Caco-2 (cell line): ENCODE measurements at regions not wholly inside any gene's neighbourhood (a gene's known extent, or its start where the extent isn't known, plus 50 kb on each side); places are given as distances from the start of the nearest gene placed in this dataset.

Experiments used
- BruUV-seq: library from RNA; stranded (reverse); fragments of 400-500 nt; replicated peaks from 2 replicates; lab custom pipeline; 2021; lab: Mats Ljungman, UMichigan
- CTCF ChIA-PET: fragments of 300-600 bp; sonication (Branson Sonifier 250); formaldehyde crosslinking; loops from one replicate; lab custom pipeline; 2022; ENCODE audit warnings: antibody characterized with exemption; lab: Charles Lee
- POLR2A ChIA-PET: fragments of 300-600 bp; sonication (Branson Sonifier 250); formaldehyde crosslinking; loops from one replicate; lab custom pipeline; 2022; ENCODE audit warnings: antibody characterized with exemption; lab: Charles Lee
- DNase-seq, 2 experiments: peaks; one replicate each; pipeline versions ENCODE4 v3.0.0 to v3.0.0-alpha.2; 2020 to 2022
- H3K27me3 ChIP-seq: replicated peaks from 2 replicates; pipeline ENCODE4 v1.6.0; 2011; ENCODE audit warnings: low read length; ENCODE audit not compliant: control insufficient read depth, insufficient read depth
- H3K36me3 ChIP-seq: 2 replicates; pipeline ENCODE4 v1.5.1; 2011; ENCODE audit warnings: low read length; ENCODE audit not compliant: control insufficient read depth, insufficient read depth
- H3K4me1 ChIP-seq: fragments of 250-450 bp; sonication (Bioruptor Pico); 2 replicates; pipeline ENCODE4 v1.5.1; 2020; ENCODE audit warnings: mild to moderate bottlenecking
- H3K4me3 ChIP-seq: 2 replicates; pipeline ENCODE4 v1.5.1; 2011; ENCODE audit warnings: low read depth, mild to moderate bottlenecking, control low read depth, low read length
- H3K9me3 ChIP-seq: fragments of 250-450 bp; sonication (Bioruptor Pico); 2 replicates; pipeline ENCODE4 v1.5.1; 2020; ENCODE audit warnings: mild to moderate bottlenecking, moderate library complexity
- H3K27ac Mint-ChIP-seq: one replicate; pipeline ENCODE4 v1.8.0; 2022; ENCODE audit warnings: mixed read lengths; ENCODE audit not compliant: unreplicated experiment
- H3K27me3 Mint-ChIP-seq: one replicate; pipeline ENCODE4 v1.8.0; 2022; ENCODE audit warnings: mixed read lengths; ENCODE audit not compliant: insufficient read depth, unreplicated experiment
- H3K36me3 Mint-ChIP-seq: one replicate; pipeline ENCODE4 v1.8.0; 2022; ENCODE audit warnings: mild to moderate bottlenecking, mixed read lengths; ENCODE audit not compliant: insufficient read depth, unreplicated experiment
- H3K4me1 Mint-ChIP-seq: one replicate; pipeline ENCODE4 v1.8.0; 2022; ENCODE audit warnings: low read depth, mixed read lengths; ENCODE audit not compliant: unreplicated experiment
- H3K4me3 Mint-ChIP-seq: one replicate; pipeline ENCODE4 v1.8.0; 2022; ENCODE audit warnings: mild to moderate bottlenecking, moderate library complexity, mixed read lengths; ENCODE audit not compliant: unreplicated experiment
- H3K9me3 Mint-ChIP-seq: one replicate; pipeline ENCODE4 v1.8.0; 2022; ENCODE audit warnings: mixed read lengths; ENCODE audit not compliant: unreplicated experiment
- CTCF ChIP-seq, 2 experiments: fragments of 200-600 bp in 1 of 2; IDR thresholded peaks; 1 replicate in 1 of 2; 2 replicates in 1 of 2; pipeline versions ENCODE4 v1.5.1 to v1.8.0; 2011 to 2022; ENCODE audit warnings: antibody characterized with exemption in 1 of 2, control low read depth in 1 of 2, inconsistent platforms in 1 of 2, low read depth in 1 of 2, low read length in 1 of 2, mild to moderate bottlenecking in 1 of 2, moderate library complexity in 1 of 2; ENCODE audit not compliant: insufficient read depth in 1 of 2, severe bottlenecking in 1 of 2, unreplicated experiment in 1 of 2
- intact Hi-C: fragments of 100-400 bp; cut with micrococcal nuclease; formaldehyde crosslinking; loops from one replicate; pipeline ENCODE4 v1.10.0; 2022; ENCODE audit not compliant: unreplicated experiment

- Histone ChIP-seq H3K4me1 (no peaks in the 10 kb centered on the region), H3K36me3 (no peaks in the 10 kb centered on the region), H3K4me3 (no peak overlapping the region), H3K9me3 (no peaks in the 10 kb centered on the region), H3K27me3 (no peaks in the 10 kb centered on the region)
- Mint-ChIP-seq H3K36me3 (no peaks in the 10 kb centered on the region), H3K4me1 (no peaks in the 10 kb centered on the region), H3K4me3 (no peak overlapping the region), H3K9me3 (no peaks in the 10 kb centered on the region), H3K27ac (no peak overlapping the region), H3K27me3 (no peaks in the 10 kb centered on the region)
- POLR2A ChIA-PET: no interaction called here
- intact Hi-C loops: loop anchor here (1.0 kb wide), 1 partner anchor 16 kb away; no protein-coding TSS in a partner anchor
- DNase-seq: peak in 1 of 2 experiments; percentile 28
- BruUV-seq: no TSS peak
- CTCF ChIA-PET: no interaction called here
- TF ChIP-seq CTCF (IDR thresholded peaks at IDR 0.05; ENCODE audit: insufficient read depth in 1 of 2, low read depth in 1 of 2, low read length in 1 of 2, severe bottlenecking in 1 of 2, unreplicated experiment in 1 of 2): no peak
Observed at GRCh38 chr5:106601620-106602019, 1069.1 kb downstream of the EFNA5 start.

- Mint-ChIP-seq H3K9me3 (no peaks in the 10 kb centered on the region), H3K27ac (no peak overlapping the region), H3K4me1 (no peaks in the 10 kb centered on the region), H3K36me3 (no peaks in the 10 kb centered on the region), H3K4me3 (no peak overlapping the region), H3K27me3 (no peaks in the 10 kb centered on the region)
- intact Hi-C loops: loop anchor here (1.0 kb wide), 1 partner anchor 16 kb away; no protein-coding TSS in a partner anchor
- no peak overlapping the region for H3K4me3 ChIP-seq
- DNase-seq: no peak
- H3K36me3 ChIP-seq: no peaks in the 10 kb centered on the region
- no peaks in the 10 kb centered on the region for H3K27me3 ChIP-seq
- H3K9me3 ChIP-seq: no peaks in the 10 kb centered on the region
- CTCF ChIA-PET: no interaction called here
- BruUV-seq: no TSS peak
- POLR2A ChIA-PET: no interaction called here
- no peaks in the 10 kb centered on the region for H3K4me1 ChIP-seq
- TF ChIP-seq CTCF (IDR thresholded peaks at IDR 0.05; ENCODE audit: insufficient read depth in 1 of 2, low read depth in 1 of 2, low read length in 1 of 2, severe bottlenecking in 1 of 2, unreplicated experiment in 1 of 2): no peak
Observed at GRCh38 chr5:106600803-106601202, 1069.9 kb downstream of the EFNA5 start.

DNA sequence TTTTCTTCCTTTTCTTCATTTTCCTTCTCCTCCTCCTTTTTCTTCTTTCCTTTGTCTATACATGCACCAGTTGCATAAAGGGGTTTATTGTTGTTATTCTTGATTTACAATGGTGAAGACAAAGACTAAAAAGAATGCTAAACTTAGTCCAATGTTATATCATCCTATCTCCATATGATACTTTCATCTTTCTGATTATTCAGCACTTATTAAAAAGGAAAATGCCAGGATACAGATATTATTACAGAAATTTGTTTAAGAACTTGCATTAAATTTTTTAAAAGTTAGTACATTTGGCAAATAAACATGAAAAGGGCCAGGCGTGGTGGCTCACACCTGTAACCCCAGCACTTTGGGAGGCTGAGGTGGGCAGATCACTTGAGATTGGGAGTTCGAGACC, 1074.9 kb downstream of the EFNA5 start:
- Mint-ChIP-seq H3K9me3 (no peaks in the 10 kb centered on the region), H3K27me3 (no peaks in the 10 kb centered on the region), H3K4me1 (no peaks in the 10 kb centered on the region), H3K4me3 (no peak overlapping the region), H3K36me3 (no peaks in the 10 kb centered on the region), H3K27ac (no peak overlapping the region)
- POLR2A ChIA-PET: no interaction called here
- intact Hi-C loops: no loop called here
- no peaks in the 10 kb centered on the region for H3K27me3 ChIP-seq
- CTCF ChIA-PET: no interaction called here
- no peak for TF ChIP-seq CTCF (IDR thresholded peaks at IDR 0.05; ENCODE audit: insufficient read depth in 1 of 2, low read depth in 1 of 2, low read length in 1 of 2, severe bottlenecking in 1 of 2, unreplicated experiment in 1 of 2)
- no peak for DNase-seq
- no peaks in the 10 kb centered on the region for H3K36me3 ChIP-seq
- H3K4me1 ChIP-seq: no peaks in the 10 kb centered on the region
- no peak overlapping the region for H3K4me3 ChIP-seq
- BruUV-seq: no TSS peak
- no peaks in the 10 kb centered on the region for H3K9me3 ChIP-seq
